Medulla oblongata (tissue), 1 donor: ENCODE measurements at regions not wholly inside any gene's neighbourhood (a gene's known extent, or its start where the extent isn't known, plus 50 kb on each side); places are given as distances from the start of the nearest gene placed in this dataset.

ENCODE experiments used
- DNase-seq: peaks from one replicate; pipeline ENCODE4 v3.0.0-alpha.2; 2015; ENCODE audit errors: extremely low spot score

DNA sequence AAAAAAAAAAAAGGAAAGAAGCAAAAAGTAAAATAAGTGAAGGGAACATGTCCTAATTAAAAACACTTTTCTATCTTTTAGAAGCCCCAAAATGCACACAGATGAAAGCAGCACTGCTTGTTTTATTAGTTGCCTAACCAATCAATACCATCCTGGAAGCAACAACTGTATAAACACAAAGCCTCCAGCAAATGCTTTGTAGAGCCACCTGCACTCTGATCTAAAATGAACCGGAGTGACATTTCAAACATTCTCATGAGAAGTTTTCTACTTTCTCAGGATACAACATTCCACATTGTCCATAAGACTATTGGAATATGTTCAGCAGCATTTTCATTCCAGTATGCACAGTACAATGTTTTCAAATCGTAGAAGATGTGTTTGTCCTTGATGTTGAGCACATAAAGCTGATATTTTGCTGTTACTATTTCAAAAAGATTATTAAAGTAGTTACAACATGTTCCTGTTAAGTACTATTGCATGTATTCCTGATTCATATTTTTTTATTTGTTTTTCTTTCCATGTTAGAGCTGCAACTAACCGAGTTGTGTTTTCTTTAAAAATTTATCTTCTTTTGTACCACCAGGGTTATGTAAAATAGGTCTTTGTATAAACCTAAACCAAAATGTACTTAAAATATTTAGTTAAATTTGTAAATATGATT, 50.3 kb upstream of the PLSCR5 start:
- DNase-seq: no peak
